ENCODE measurements at regions not wholly inside any gene's neighbourhood (a gene's known extent, or its start where the extent isn't known, plus 50 kb on each side); places are given as distances from the start of the nearest gene placed in this dataset.

DNA sequence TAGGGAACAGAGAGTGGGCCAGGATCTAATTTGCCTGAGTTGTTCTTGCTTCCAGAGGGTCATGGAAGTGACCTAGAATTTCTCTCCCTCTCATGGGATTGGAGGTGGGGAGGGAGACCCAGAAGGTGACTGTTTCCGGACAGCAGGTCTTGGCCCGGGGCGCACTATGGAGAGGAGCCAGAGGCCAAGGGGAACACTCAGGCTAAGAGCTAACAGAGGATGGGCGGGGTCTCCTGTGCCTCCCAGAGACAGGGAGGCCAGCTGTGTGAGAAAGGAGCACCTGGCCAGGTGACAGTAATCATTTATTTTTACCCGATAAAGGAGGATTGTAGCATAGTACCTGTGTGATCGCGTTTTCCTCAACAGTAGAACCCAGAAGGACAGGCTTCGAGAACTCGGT, 50.9 kb upstream of the ANKH start:
- POLR2A ChIA-PET: no interaction called here
- no peaks in the 10 kb centered on the region for H3K36me3 ChIP-seq (ENCODE audit: insufficient read depth, low read length)
- H3K4me1 Mint-ChIP-seq: peaks cover 12 to 31% (median 26%) of the 10 kb centered on the region in 3 donors
- no peak for DNase-seq
- peaks cover 0 to 3% of the 10 kb centered on the region in 2 donors for H3K27me3 Mint-ChIP-seq
- H3K36me3 Mint-ChIP-seq: no peaks in the 10 kb centered on the region
- no peak overlapping the region for H3K27ac ChIP-seq (ENCODE audit: low read depth, low read length)
- H3K9me3 Mint-ChIP-seq: no peaks in the 10 kb centered on the region
- H3K4me1 ChIP-seq (ENCODE audit: insufficient read depth, low read length): peaks cover 15% of the 10 kb centered on the region
- no peaks in the 10 kb centered on the region for H3K27me3 ChIP-seq (ENCODE audit: insufficient read depth, low read length, poor library complexity, severe bottlenecking)
- peak overlapping the region in 1 of 8 donors; percentile 61 for H3K27ac Mint-ChIP-seq
- CTCF ChIA-PET: interaction anchor here (1.6 kb wide), 1 partner anchor 195 kb away, joined by 3 read pairs; no protein-coding TSS in a partner anchor
- H3K4me3 Mint-ChIP-seq: no peak overlapping the region
- no peaks in the 10 kb centered on the region for H3K9me3 ChIP-seq (ENCODE audit: low read length)
- H3K4me3 ChIP-seq (ENCODE audit: low read length): no peak overlapping the region
